IMR-90 (cell line): ENCODE measurements at regions not wholly inside any gene's neighbourhood (a gene's known extent, or its start where the extent isn't known, plus 50 kb on each side); places are given as distances from the start of the nearest gene placed in this dataset.

Source experiments
- ATAC-seq: fragments of 200-7000 bp; cut with Tn5 transposase; 2 replicates; pipeline ENCODE4 v1.9.1; 2020; ENCODE audit warnings: low read depth, mild to moderate bottlenecking, moderate library complexity
- BruUV-seq: library from RNA; stranded (reverse); fragments of 400-500 nt; replicated peaks from 2 replicates; lab custom pipeline; 2021; lab: Mats Ljungman, UMichigan
- CTCF ChIA-PET: fragments of 300-600 bp; formaldehyde crosslinking; extraction: SDS; loops from one replicate; lab custom pipeline; 2021; ENCODE audit warnings: antibody characterized with exemption; lab: Yijun Ruan, JAX
- POLR2A ChIA-PET: fragments of 300-600 bp; sonication (Branson Sonifier 250); formaldehyde crosslinking; loops from one replicate; lab custom pipeline; 2022; ENCODE audit warnings: antibody characterized with exemption; ENCODE audit not compliant: unreplicated experiment; lab: Charles Lee
- DNase-seq: peaks from one replicate; pipeline ENCODE4 v3.0.0; 2013
- H2AFZ ChIP-seq: replicated peaks from 2 replicates; pipeline ENCODE3; 2013; ENCODE audit warnings: low read length, mild to moderate bottlenecking; ENCODE audit not compliant: poor library complexity
- H2AK5ac ChIP-seq: 2 replicates; pipeline ENCODE4 v1.6.1; 2013; ENCODE audit warnings: low read depth, low read length, inconsistent platforms
- H2AK9ac ChIP-seq: replicated peaks from 2 replicates; pipeline ENCODE3; 2013; ENCODE audit warnings: mild to moderate bottlenecking, low read depth, low read length, moderate library complexity; ENCODE audit not compliant: poor library complexity
- H2BK120ac ChIP-seq: 2 replicates; pipeline ENCODE4 v1.6.1; 2013; ENCODE audit warnings: low read depth, low read length, inconsistent platforms
- H2BK15ac ChIP-seq: 3 replicates; pipeline ENCODE4 v1.6.1; 2013; ENCODE audit warnings: low read depth, low read length, inconsistent platforms
- H2BK20ac ChIP-seq: 2 replicates; pipeline ENCODE4 v1.6.1; 2013; ENCODE audit warnings: low read depth, mild to moderate bottlenecking, inconsistent platforms, low read length, moderate library complexity
- H2BK5ac ChIP-seq: 2 replicates; pipeline ENCODE4 v1.6.1; 2013; ENCODE audit warnings: mild to moderate bottlenecking, low read depth, low read length, inconsistent platforms; ENCODE audit not compliant: poor library complexity, severe bottlenecking
- H3K14ac ChIP-seq: replicated peaks from 2 replicates; pipeline ENCODE4 v1.6.1; 2013; ENCODE audit warnings: low read depth, low read length, inconsistent platforms
- H3K18ac ChIP-seq: 2 replicates; pipeline ENCODE4 v1.6.1; 2013; ENCODE audit warnings: low read depth, low read length, control low read depth
- H3K23ac ChIP-seq: 2 replicates; pipeline ENCODE4 v1.6.1; 2013; ENCODE audit warnings: low read depth, low read length, inconsistent platforms
- H3K27ac ChIP-seq: 2 replicates; pipeline ENCODE4 v1.5.1; 2013; ENCODE audit warnings: mild to moderate bottlenecking, control low read depth, low read length; ENCODE audit not compliant: insufficient read depth
- H3K27me3 ChIP-seq: 2 replicates; pipeline ENCODE4 v1.6.1; 2013; ENCODE audit warnings: low read length; ENCODE audit not compliant: control insufficient read depth, insufficient read depth
- H3K36me3 ChIP-seq: 2 replicates; pipeline ENCODE4 v1.6.1; 2013; ENCODE audit warnings: low read length, mixed read lengths; ENCODE audit not compliant: control insufficient read depth, insufficient read depth
- H3K4ac ChIP-seq: 2 replicates; pipeline ENCODE4 v1.6.1; 2013; ENCODE audit warnings: low read depth, low read length, inconsistent platforms
- H3K4me1 ChIP-seq: 2 replicates; pipeline ENCODE4 v1.6.1; 2013; ENCODE audit warnings: low read length, mixed read lengths; ENCODE audit not compliant: control insufficient read depth, insufficient read depth
- H3K4me2 ChIP-seq: 2 replicates; pipeline ENCODE4 v1.6.1; 2013; ENCODE audit warnings: low read depth, mild to moderate bottlenecking, control low read depth, low read length, moderate library complexity
- H3K4me3 ChIP-seq: 2 replicates; pipeline ENCODE4 v1.5.1; 2013; ENCODE audit warnings: low read depth, mild to moderate bottlenecking, control low read depth, low read length, moderate library complexity; ENCODE audit not compliant: insufficient read depth
- H3K56ac ChIP-seq: 2 replicates; pipeline ENCODE4 v1.6.1; 2013; ENCODE audit warnings: low read length, inconsistent platforms; ENCODE audit not compliant: insufficient read depth; ENCODE audit errors: extremely low read depth
- H3K79me1 ChIP-seq, 2 experiments: 2 replicates each; pipeline ENCODE4 v1.6.1; 2013; ENCODE audit warnings: low read length in 2 of 2, inconsistent platforms in 1 of 2, low read depth in 1 of 2
- H3K9ac ChIP-seq: 2 replicates; pipeline ENCODE4 v1.6.1; 2013; ENCODE audit warnings: low read depth, low read length, control low read depth
- H3K9me1 ChIP-seq: 2 replicates; pipeline ENCODE4 v1.6.1; 2013; ENCODE audit warnings: low read length, inconsistent platforms; ENCODE audit not compliant: insufficient read depth
- H3K9me3 ChIP-seq: 2 replicates; pipeline ENCODE4 v1.6.1; 2013; ENCODE audit warnings: low read length; ENCODE audit not compliant: control insufficient read depth, insufficient read depth
- H4K20me1 ChIP-seq: 2 replicates; pipeline ENCODE4 v1.6.1; 2013; ENCODE audit warnings: low read length, inconsistent platforms; ENCODE audit not compliant: insufficient read depth
- H4K5ac ChIP-seq: 2 replicates; pipeline ENCODE4 v1.6.1; 2013; ENCODE audit warnings: mild to moderate bottlenecking, low read depth, low read length, control low read depth
- H4K8ac ChIP-seq, 2 experiments: 2 replicates each; pipeline ENCODE4 v1.6.1; 2013; ENCODE audit warnings: low read depth in 2 of 2, low read length in 2 of 2, control low read depth in 1 of 2, inconsistent platforms in 1 of 2
- H4K91ac ChIP-seq: 2 replicates; pipeline ENCODE4 v1.6.1; 2013; ENCODE audit warnings: low read depth, low read length, inconsistent platforms; ENCODE audit not compliant: insufficient read depth
- BHLHE40 ChIP-seq: fragments of 150-350 bp; IDR thresholded peaks from 2 replicates; pipeline ENCODE4 v1.6.1; 2016; ENCODE audit warnings: mild to moderate bottlenecking, low read depth, low read length
- CEBPB ChIP-seq: IDR thresholded peaks from 2 replicates; pipeline ENCODE4 v1.6.1; 2012; ENCODE audit warnings: low read depth, low read length, improper control_type of control experiment
- CHD1 ChIP-seq: IDR thresholded peaks from 2 replicates; pipeline ENCODE4 v1.6.1; 2012; ENCODE audit warnings: low read depth, low read length, improper control_type of control experiment
- CTCF ChIP-seq: conservative IDR thresholded peaks from 2 replicates; pipeline ENCODE4 v1.5.1; 2012; ENCODE audit warnings: mild to moderate bottlenecking, low read depth, low read length, improper control_type of control experiment
- ELK1 ChIP-seq: fragments of 150-350 bp; IDR thresholded peaks from 2 replicates; pipeline ENCODE4 v1.6.1; 2016; ENCODE audit warnings: low read depth, mild to moderate bottlenecking, low read length, moderate library complexity, borderline replicate concordance
- FOS ChIP-seq: fragments of 150-350 bp; IDR thresholded peaks from 2 replicates; pipeline ENCODE4 v1.6.1; 2016; ENCODE audit warnings: low read depth, low read length
- MAFK ChIP-seq: IDR thresholded peaks from 2 replicates; pipeline ENCODE4 v1.6.1; 2012; ENCODE audit warnings: low read depth, low read length, improper control_type of control experiment
- MAZ ChIP-seq: IDR thresholded peaks from 2 replicates; pipeline ENCODE4 v1.6.1; 2012; ENCODE audit warnings: low read depth, mild to moderate bottlenecking, low read length, improper control_type of control experiment, moderate library complexity, borderline replicate concordance
- MXI1 ChIP-seq: IDR thresholded peaks from 2 replicates; pipeline ENCODE4 v1.6.1; 2012; ENCODE audit warnings: low read depth, mild to moderate bottlenecking, low read length, moderate library complexity, borderline replicate concordance
- NFE2L2 ChIP-seq: fragments of 150-350 bp; IDR thresholded peaks from 2 replicates; pipeline ENCODE4 v1.6.1; 2016; ENCODE audit warnings: low read depth, mild to moderate bottlenecking, low read length
- POLR2A ChIP-seq: IDR thresholded peaks from 2 replicates; pipeline ENCODE4 v1.6.1; 2012; ENCODE audit warnings: mild to moderate bottlenecking, low read depth, low read length
- RAD21 ChIP-seq: IDR thresholded peaks from 2 replicates; pipeline ENCODE4 v1.6.1; 2012; ENCODE audit warnings: low read length, improper control_type of control experiment
- RCOR1 ChIP-seq: IDR thresholded peaks from 2 replicates; pipeline ENCODE4 v1.6.1; 2012; ENCODE audit warnings: mild to moderate bottlenecking, low read length, improper control_type of control experiment; ENCODE audit not compliant: insufficient replicate concordance
- RFX5 ChIP-seq: IDR thresholded peaks from 2 replicates; pipeline ENCODE4 v1.8.0; 2012; ENCODE audit warnings: low read depth, mild to moderate bottlenecking, low read length, moderate library complexity
- SMC3 ChIP-seq: fragments of 150-350 bp; IDR thresholded peaks from 2 replicates; pipeline ENCODE4 v1.6.1; 2016; ENCODE audit warnings: low read depth, mild to moderate bottlenecking, antibody characterized with exemption, low read length, moderate library complexity
- USF2 ChIP-seq: fragments of 150-350 bp; IDR thresholded peaks from 2 replicates; pipeline ENCODE4 v1.6.1; 2017; ENCODE audit warnings: mild to moderate bottlenecking, antibody characterized with exemption, low read length, low read depth
- WGBS, 2 experiments: methylation state at CpG; one replicate each; pipeline versions ENCODE4 v1.1.5 to v1.1.7; 2013; ENCODE audit warnings: missing lambda C conversion rate in 2 of 2; ENCODE audit not compliant: insufficient read length in 1 of 2; ENCODE audit errors: extremely low coverage in 2 of 2; 5-methylcytosine and 5-hydroxymethylcytosine counted together
- dilution Hi-C: fragments of 300-500 bp; cut with HindIII; formaldehyde crosslinking; loops from one replicate; pipeline ENCODE4 v1.14.3; 2018; ENCODE audit warnings: low sequenced_read_pairs; ENCODE audit not compliant: unreplicated experiment
- in situ Hi-C: fragments of 300-500 bp; cut with MboI; formaldehyde crosslinking; loops from 3 replicates; pipeline ENCODE4 v1.14.3; 2019; ENCODE audit warnings: low sequenced_read_pairs, inconsistent platforms, mixed read lengths
- intact Hi-C: fragments of 100-400 bp; cut with micrococcal nuclease; formaldehyde crosslinking; loops from 2 replicates; pipeline ENCODE4 v1.10.0; 2022

- 40% methylated on average over 4 of the region's 13 CpGs; no CpG with 5 or more reads in 1 of the 2 experiments for WGBS, 2 experiments
- CTCF ChIA-PET: no interaction called here
- H2BK15ac ChIP-seq: no peak overlapping the region
These were observed 150.3 kb upstream of the GPR12 start for GRCh38 chr13:26910754-26911465.

More at GRCh38 chr13:26910754-26911465, 150.3 kb upstream of the GPR12 start:
- dilution Hi-C loops: no loop called here
- H3K36me3 ChIP-seq: no peaks in the 10 kb centered on the region
- H3K14ac ChIP-seq: no peak overlapping the region
- no TSS peak for BruUV-seq
- no peak overlapping the region for H3K4me2 ChIP-seq
- H3K27me3 ChIP-seq: peaks cover 34% of the 10 kb centered on the region
- ATAC-seq (no peak), DNase-seq (no peak)
- no peak overlapping the region for H3K4ac ChIP-seq
- no peak overlapping the region for H2BK120ac ChIP-seq
- H3K9me1 ChIP-seq: no peaks in the 10 kb centered on the region
- H2AFZ ChIP-seq: no peak overlapping the region
- no peak overlapping the region for H2AK5ac ChIP-seq
- no peak overlapping the region for H4K8ac ChIP-seq
- no peaks in the 10 kb centered on the region for H3K9me3 ChIP-seq
- no peak overlapping the region for H3K27ac ChIP-seq
- no peak overlapping the region for H3K9ac ChIP-seq
- H3K18ac ChIP-seq: no peak overlapping the region
- no peak overlapping the region for H3K23ac ChIP-seq
- POLR2A ChIA-PET: no interaction called here
- H2AK9ac ChIP-seq: no peak overlapping the region
- no peaks in the 10 kb centered on the region for H3K79me1 ChIP-seq
- no peak overlapping the region for H3K4me3 ChIP-seq
- H4K91ac ChIP-seq: no peak overlapping the region
- intact Hi-C loops: no loop called here
- no peak overlapping the region for H4K5ac ChIP-seq
- no peak overlapping the region for H2BK5ac ChIP-seq
- H2BK20ac ChIP-seq: no peak overlapping the region
- no peaks in the 10 kb centered on the region for H4K20me1 ChIP-seq
- in situ Hi-C loops: loop anchor here (10.0 kb wide), 1 partner anchor 196 kb away; no protein-coding TSS in a partner anchor
- H3K56ac ChIP-seq: no peak overlapping the region
- TF ChIP-seq CEBPB (no peak), NFE2L2 (no peak), BHLHE40 (no peak), MAFK (no peak), ELK1 (no peak), CTCF (no peak), RCOR1 (no peak), RFX5 (no peak), RAD21 (no peak), CHD1 (no peak), USF2 (no peak), MXI1 (no peak), FOS (no peak), MAZ (no peak), POLR2A (no peak), SMC3 (no peak)
- no peaks in the 10 kb centered on the region for H3K4me1 ChIP-seq
